Caki2 (cell line): ENCODE measurements at regions not wholly inside any gene's neighbourhood (a gene's known extent, or its start where the extent isn't known, plus 50 kb on each side); places are given as distances from the start of the nearest gene placed in this dataset.

Source experiments
- DNase-seq: peaks from one replicate; pipeline ENCODE4 v3.0.0-alpha.2; 2015; ENCODE audit warnings: low read depth
- in situ Hi-C: cut with HindIII; loops from 2 replicates; pipeline ENCODE4 v1.10.0; 2016; ENCODE audit warnings: low sequenced_read_pairs, low pct_unique_long_range_greater_than_20kb, mixed read lengths

DNA sequence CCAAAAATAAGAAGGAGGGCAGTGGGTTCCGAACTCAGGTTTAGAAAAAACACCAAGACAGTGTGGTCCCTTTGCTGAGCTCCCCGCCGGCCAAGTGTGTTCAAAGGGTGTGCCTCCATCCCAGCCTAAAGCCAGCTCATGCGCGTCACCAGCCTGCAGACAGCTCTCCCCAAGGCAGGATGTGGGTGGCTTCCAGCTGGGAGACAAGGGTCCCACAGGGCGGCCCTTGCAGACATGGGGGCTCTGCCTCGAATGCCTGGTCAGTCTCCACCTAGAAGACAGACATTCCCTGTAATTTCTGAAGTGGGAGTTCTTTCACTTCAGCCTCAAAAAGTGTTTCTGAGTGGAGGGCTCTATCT is 135.8 kb upstream of the GPC1 start:
- no peak for DNase-seq
- in situ Hi-C loops, result no loop called here

DNA sequence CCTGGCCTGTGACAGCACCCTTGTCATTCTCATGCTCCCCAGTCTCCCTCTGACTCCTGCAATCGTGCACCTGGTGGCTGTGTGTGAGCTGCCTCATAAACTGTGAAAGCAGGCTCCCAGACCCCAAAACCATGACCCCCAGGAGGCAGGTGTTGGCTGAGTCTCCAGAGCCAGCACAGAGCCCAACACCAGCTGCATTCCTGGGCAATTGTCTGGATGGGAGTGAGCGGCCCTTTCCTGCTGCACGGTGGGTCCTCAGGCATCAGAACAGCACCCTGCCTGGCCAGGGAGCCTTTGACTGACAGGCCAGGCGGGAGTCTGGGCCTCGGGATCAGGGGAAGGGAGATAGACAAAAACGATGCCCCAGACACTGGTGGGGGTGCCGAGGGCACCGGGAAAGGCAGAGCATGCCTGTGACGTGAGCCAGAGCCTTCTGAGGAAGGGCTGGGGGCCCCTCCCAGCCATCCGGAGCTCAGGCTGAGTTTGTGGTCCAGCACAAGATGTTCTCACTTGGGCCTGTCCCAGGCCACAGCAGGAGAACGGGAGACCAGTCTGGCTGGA is 135.1 kb upstream of the GPC1 start:
- no peak for DNase-seq
- in situ Hi-C loops, result no loop called here

DNA sequence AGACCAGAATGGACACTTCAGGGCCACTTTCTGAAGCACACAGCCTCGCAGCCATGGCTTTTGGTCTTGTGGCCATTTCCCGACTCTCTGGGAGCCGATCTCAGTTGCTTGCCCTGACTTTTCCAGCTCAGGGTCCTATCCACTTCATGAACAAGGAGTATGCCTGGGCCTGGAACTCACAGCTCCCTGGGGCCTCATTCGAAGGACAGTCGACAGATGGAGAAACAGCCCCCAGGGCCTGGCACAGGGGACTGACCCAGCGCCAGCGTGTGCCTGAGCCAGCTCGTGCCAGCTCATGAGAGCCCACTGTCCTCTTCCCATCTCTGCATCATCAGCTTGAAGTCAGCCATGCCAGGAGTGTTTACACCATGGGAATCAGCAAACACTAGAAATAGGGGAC is 134.6 kb upstream of the GPC1 start:
- no peak for DNase-seq
- in situ Hi-C loops, result no loop called here

DNA sequence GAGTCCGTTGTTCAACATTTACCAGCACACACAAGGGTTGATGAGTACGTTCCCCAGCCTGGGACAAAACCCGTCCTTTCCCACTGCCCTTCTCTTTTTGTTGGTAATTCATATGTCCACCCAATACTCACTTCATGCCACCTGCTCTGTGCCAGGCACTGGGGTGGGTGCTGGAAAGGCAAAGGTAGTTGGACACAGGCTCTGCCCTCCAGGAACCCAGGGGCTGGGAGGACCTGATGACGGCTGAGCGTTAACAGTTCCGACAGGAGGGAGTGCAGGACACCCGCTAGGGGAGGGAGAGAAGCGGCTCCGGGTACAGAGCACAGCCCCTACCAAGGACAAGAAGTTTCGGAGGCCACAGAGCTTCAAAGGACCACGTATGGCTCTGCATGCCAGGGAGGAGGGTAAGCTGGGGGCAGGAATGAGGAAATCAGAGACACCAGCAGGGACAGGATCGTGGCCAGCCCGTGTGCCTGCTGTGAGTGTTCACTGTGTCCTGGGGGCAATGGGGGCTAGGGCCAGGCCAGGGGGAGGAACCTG is 134.1 kb upstream of the GPC1 start:
- in situ Hi-C loops, result no loop called here
- no peak for DNase-seq

DNA sequence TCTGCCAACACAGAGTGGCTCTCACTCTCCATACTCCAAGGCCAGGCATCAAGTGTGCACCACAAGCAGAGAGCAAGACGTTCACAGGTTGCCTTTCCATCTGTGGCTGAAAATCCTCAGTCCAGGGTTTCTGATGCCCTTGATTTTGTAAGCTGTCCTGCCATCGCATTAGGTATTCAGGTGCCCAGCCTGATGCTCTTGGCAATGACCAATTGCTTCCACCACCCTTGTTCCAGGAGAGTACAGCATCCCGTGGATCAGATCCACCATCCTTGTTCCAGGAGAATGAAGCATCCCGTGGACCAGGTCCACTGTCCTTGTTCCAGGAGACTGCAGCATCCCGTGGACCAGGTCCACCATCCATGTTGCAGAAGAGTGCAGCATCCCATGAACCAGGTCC is 133.4 kb upstream of the GPC1 start:
- in situ Hi-C loops, result no loop called here
- DNase-seq, result no peak

DNA sequence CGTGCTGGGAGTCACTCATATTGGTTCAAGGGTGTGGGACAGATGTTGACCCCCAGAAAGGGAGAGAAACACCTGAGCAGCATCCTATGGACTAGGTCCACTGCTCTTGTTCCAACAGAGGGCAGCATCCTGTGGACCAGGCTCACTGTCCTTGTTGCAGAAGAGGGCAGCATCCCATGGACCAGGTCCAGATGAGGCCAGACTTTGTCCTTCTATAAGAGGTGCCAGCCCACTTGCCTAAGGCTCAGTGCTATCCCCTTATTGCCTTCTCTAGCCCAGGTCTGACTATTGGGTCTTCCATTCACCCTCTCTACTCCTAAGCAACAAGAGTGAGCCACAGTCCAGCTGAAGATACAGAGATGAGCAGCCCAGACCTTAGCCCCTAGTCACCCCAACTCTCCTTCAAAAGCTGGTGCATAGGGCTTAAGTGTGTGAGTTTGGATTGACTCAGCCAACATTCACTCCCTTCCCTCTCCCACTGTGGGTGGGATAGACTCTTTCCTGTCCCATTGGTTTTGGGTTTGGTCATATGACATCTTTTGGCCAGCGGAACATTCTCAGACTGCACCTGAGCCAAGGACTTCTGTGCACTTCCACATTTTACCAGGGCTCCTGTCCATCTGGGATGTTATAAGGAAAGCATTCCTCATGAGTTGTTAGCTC is 132.4 kb upstream of the GPC1 start:
- no peak for DNase-seq
- in situ Hi-C loops, result no loop called here

DNA sequence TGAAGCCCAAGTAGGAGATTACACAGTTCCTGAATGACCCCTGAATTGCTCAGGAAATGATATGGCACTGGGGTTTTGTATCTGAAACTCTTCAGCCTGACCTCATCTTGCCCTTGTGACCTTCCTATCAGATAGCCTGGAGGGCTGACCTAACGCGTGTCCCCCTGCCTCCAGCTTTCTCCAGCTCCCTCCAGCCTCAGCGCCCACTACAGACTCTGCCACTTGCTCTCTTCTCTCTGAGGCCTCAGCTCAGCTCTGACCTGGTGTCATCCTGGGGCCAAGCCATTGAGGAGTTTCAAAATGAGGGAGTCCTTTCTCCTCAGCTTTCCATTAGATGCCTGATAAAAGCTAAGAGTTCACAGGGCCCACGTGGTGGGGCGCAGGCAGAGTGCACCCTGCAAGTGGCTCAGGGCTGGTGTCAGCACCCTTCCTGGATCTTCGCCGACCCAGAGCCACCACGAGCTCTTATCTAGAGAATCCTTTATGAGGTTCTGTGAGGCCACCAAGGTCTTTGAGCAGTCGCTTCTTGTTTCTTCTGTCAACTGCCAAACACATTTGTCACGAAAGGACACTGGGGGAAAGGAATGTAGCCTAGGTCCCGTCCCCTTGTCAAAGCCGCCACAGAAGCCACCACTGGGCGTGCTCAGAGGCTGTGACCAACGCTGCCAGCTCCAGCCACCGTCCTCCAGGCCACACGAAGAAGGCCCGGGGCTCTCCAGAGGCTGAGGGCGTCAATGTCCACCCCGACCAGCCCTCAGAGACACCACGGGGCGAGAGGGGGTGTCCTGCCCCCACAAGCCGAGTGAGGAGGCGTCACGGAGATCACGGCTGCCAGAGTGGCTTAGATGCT is 131.3 kb upstream of the GPC1 start:
- no peak for DNase-seq
- in situ Hi-C loops, result no loop called here

DNA sequence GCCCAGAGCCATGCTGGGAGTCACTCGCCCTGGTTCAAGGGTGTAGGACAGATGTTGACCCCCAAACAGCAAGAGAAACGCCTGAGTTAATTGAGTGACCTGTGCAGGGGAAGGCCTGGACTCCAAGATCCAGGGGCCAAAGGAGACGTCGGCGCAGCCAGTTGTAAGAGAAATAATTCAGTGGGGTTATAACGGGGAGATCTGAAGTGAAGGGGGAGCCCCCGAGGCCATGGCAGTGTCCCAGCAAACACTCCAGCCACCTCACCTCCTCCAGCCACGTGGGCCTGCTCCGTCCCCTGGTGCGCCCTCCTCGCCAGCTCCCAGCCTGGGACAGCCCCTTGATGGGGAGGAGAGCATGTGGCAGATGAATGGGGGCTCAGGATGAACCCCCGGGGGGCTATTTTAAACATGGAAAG is 130.7 kb upstream of the GPC1 start:
- no peak for DNase-seq
- in situ Hi-C loops, result no loop called here

DNA sequence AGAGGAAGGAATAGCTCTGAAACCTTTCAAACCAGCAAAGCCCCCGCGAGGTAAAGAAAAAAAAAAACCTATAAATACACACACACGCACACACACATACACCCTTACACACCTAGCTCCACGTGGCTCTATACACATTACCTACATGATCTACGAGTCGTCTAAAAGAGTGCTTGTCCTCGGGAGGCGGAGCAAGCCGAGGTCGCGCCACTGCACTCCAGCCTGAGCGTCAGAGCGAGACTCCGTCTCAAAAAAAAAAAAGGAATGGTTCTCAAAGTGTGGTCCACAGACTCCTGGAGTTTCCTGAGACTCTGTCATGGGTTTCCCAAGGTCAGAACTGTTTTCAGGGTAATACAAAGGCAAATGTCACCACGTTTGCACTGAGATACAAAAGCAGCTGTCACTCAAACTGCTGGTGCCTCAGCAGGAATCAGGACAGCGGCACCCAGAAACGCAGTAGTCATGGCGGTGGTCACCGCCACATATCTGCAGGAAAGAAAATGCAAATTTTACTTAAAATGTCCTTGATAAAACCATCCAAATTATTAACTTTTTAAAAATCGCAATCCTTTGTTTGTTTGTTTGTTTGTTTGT is 130.0 kb upstream of the GPC1 start:
- in situ Hi-C loops, result no loop called here
- no peak for DNase-seq

DNA sequence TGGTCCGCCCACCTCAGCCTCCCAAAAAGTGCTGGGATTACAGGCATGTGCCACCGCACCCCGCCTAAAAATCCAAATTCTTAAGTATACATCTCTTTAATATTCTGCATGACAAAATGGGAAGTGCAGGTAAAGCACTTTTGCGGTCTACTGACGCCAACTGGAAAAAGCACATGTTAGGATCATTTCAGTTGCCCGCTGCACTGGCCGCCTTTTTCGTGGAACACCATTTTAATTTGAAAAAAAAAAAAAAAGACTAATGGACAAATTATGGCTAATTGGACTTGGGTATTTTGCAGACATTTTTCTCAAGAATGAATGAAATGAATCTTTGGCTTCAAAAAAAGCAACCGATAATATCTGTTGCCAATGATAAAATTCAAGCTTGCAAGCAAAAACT is 129.3 kb upstream of the GPC1 start:
- in situ Hi-C loops, result no loop called here
- DNase-seq, result no peak

DNA sequence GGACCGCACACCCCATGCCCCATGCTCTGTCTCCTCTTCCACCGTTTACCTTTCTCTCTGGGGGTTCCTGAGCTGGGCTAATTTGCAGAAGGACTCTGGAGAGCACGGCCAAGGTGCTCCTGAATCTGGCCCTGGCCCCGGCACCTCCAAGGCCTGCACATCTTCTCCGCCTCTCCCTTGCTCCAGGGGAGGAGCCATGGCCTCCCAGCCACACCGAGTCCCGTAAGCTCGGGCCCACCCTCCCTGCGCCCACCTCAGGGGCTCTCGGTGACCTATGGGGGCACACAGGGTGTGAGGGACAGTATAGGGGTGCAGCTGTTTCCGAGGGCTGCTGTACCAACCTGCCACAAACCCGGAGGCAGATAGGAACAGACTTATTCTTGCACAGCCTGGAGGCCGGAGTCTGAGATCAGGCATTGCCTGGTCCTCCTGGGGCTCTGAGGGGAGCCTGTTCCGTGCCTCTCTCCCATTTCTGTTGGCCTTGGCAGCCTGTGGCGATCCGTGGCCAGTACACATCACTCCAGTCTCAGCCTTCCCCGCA is 127.3 kb upstream of the GPC1 start:
- in situ Hi-C loops, result no loop called here
- DNase-seq, result no peak

DNA sequence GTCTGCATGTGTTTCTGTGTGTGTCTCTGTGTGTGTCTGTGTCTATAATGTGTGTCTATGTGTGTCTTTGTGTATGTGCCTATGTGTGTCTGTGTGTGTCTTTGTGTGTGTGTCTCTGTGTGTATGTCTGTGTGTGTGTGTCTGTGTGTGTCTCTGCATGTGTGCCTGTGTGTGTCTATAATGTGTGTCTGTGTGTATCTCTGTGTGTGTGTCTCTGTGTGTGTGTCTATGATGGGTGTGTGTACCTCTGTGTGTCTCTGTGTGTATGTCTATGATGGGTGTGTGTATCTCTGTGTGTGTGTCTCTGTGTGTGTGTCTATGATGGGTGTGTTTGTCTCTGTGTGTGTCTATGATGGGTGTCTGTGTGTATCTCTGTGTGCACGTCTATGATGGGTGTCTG is 126.2 kb upstream of the GPC1 start:
- in situ Hi-C loops, result no loop called here
- DNase-seq, result no peak

DNA sequence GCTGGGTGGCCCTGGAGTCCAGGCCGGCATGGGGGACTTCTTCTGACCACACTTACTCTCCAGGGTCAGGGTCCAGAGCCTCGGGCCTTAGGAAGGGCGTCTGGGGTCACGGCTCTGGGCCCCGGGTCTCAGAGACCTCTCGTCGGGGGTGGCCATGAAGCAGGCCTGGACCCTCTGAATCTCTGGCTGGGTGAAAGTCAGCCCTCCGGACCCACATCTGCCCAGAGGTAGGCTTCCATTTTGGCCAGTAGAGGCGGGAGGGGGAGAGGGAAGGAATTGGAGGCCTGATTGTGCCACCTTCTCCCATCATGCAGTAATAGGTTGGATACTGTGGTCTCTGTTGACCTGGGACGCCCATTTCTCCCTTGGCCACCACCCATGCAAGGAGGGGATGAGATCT is 125.3 kb upstream of the GPC1 start:
- in situ Hi-C loops, result no loop called here

DNA sequence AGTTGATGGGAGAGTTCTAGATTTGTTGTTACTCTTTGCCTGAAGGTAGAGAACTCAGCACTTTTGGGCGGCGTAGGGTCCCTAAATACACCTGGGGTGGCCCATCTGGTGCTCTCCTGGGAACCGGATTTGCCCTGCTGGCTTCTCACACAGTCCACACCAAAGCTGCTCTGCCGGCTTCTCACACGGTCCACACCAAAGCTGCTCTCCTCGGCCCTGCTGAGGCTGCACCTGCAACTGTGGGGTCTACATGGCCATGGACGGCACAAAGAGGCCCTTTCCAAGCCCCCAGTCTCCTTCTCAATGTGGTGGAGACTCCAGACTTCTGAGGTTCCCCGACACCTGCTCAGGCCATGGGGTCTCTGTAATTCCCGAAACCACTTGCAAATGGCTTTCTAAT is 124.8 kb upstream of the GPC1 start:
- in situ Hi-C loops, result no loop called here
- no peak for DNase-seq

More for the DNA sequence above, 125.3 kb upstream of the GPC1 start:
- no peak for DNase-seq

DNA sequence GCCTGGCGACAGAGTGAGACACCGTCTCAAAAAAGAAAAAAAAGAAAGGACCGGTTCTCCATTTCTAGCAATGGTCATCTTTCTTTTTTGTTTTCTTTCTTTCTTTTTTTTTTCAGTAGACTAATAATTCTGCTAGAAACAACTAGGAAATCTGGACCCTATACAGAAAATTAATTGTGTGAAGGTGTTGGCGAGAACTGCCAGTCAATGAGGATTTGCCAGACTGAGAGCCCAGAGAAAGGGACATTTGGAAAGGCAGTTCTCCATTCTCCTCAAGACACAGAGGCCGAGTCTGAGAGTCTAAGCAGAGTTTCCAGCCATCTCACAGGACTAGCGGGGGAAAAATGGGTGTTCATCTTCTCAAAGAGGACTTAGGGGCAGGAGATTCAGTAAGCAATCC is 123.6 kb upstream of the GPC1 start:
- no peak for DNase-seq
- in situ Hi-C loops, result no loop called here

DNA sequence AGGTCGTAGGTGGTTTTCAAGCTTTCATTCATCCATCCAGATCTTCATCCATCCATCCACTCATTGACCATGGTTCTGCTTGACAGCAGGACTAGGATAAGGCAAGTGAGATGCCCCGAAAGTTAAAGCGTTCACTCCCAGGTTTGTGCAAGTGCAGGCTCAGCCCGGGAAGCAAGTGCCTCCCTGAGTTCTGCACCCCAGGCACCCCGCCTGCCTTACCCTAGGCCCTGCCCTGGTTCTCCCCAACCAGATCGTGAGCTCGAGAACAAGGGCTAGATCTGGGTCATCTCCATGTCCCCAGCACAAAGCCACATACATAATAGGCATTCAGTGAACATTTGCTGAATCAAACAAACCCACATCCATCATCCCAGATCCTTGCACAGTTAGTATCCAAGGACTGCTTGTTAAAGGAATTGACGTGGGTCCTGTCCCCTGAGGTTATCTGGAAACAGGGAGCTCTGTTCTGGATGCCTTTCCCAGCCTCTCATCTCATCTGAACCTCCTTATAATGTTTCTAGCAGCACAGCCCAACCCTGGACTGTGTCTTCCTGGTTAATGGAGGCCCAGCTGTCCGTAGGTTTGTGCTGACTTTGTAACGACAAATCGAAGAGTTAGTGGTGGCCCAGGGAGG is 116.1 kb upstream of the GPC1 start:
- DNase-seq, result no peak
- in situ Hi-C loops, result no loop called here

DNA sequence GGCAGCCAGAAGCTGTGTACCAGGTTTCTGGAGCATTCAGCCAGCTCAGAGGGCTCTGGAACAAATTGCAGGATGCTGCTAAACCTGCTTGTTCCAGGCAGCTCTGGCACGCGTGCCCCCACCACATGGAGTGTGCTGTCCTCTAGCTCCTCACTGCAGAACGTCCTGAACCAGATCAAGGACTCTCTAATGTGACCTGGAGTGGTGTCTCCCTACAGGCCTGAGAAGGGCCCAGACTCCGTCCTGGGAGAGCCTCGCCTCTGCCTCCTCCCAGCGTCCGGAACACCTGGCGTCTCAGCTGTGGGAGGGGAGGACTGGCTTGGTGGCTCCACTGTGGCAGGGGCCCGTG is 115.6 kb upstream of the GPC1 start:
- no peak for DNase-seq
- in situ Hi-C loops, result no loop called here

DNA sequence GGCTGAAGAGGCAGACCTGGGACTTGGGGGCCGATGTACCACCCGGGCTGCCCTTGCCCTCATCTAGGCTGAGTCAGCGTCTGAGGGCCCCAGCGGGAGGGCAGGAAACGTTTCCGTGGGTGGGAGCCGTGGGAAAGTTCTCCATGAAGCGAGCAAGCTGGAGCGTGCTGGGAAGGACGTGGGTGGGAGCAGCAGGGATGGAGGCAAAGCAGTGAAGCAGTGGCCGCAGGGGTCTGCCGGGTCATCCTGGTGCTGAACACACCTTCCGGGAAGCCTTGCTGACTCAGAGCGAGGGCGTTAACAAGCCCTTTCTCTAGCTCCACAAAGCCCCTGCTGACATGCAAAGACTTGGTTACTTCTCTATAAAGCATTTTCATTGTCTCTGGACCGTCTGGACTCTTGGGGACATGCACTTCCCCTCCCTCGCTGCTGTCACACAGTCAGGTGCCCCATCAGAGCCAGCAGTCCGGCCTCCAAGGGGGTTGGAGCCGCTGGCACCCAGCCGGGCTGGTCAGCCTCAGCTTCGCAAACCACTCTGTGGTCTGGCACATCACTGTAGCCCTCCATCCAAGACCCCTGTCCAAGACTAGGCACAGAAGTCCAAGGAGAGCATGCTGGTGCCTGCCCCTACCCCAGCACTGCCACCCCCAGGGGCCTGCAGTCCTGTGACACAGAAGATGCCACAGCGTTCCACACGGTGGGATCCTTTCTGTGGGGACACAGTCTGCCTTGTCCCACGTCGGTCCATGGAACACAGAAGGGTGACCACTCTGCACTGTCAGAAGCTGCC is 115.1 kb upstream of the GPC1 start:
- in situ Hi-C loops, result no loop called here
- no peak for DNase-seq
